ENCODE measurements at regions not wholly inside any gene's neighbourhood (a gene's known extent, or its start where the extent isn't known, plus 50 kb on each side); places are given as distances from the start of the nearest gene placed in this dataset.

DNA sequence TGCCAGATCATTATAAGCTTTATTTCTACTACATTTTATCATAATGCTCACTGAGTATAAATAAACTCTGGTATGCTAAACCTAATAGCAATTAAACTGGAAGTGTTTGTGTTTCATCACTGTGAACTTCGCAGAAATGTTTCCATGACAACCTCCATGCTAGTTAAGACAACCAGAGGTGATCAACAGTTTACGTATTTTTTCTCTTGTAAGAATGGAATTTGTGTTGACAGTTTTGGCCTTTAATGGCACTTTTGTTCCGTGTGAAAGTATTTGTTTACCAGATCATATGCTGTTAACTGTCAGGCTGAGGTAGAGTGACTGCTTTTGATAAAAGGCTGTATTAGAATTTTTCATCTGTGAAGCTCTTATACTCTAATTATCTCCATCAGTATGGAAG lies 212.1 kb upstream of the PPP1R3A start:
- no peak for DNase-seq (ENCODE audit: low read depth in 1 of 2, low spot score in 1 of 2)

DNA sequence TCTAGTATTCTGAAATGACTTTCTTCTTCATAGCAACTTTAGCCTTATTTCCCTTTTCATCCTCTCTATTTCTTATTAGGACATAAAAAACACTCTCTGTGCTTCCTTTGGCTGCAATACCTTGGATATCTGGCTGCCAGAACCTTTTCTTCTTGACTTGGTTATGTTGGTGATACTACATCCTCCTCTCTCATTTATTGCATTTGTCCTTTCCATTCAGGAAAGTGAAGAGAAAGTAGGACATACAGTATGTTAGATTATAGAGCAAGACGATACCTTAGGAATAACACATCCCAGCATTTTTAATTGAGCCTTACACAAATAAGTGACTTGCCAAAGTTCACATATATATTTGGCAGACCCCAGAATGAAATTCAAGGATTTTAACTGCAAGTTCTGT lies 210.1 kb upstream of the PPP1R3A start:
- no peak for DNase-seq (ENCODE audit: low read depth in 1 of 2, low spot score in 1 of 2)

DNA sequence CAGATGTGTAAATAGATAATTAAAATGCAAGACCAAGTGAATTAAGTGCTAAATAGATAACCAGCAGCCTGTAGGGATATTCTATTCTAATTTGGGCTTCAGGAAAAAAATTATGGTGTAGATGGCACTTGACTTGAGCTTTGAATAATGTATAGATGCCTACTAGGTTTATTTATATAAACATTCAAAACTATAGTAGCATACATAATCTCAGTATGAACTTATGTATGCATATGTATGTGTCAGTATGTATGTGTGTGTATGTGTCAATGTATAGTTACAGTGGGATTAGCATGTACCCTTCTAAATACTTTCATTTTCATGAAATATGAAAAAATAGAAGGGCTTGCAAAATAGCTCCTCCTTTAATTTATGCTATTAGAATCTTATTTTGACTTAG lies 207.3 kb upstream of the PPP1R3A start:
- no peak for DNase-seq (ENCODE audit: low read depth in 1 of 2, low spot score in 1 of 2)

DNA sequence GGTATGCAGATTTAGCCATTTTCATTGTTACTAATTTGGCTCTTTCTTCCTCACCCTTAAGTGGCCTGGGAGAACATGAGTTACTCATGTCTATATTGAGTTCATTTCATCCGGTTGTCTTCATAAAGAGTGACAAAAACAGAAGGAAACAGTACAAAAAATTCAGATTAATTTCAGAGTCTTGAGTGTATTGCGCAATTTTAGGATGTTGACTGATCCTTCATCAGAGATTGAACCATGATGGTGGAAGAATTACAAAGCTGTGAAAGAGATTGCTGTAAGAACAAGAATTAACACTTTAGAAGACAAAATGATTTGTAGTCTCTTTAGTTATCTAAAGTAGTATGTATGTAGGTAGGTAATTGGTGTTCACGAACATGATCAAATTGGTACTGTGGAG lies 194.0 kb upstream of the PPP1R3A start:
- no peak for DNase-seq (ENCODE audit: low read depth in 1 of 2, low spot score in 1 of 2)

DNA sequence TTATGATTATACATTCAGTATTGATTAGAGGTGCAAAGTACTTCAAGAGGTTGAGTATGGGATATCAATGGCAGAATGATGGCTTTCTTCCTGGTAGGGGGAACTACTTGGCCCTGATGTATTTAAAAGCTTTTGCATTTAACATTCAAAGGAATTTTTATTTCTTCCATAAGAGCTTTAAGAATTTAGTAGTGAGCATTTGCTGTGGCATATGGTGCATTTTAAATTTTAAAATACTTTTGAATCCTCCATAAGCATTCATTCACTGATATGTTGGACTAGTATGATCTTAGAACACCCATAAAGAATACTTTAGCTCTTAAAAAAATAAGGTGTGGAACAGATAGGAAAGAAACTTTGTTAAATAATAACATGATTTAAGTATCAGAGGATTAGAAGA lies 191.9 kb upstream of the PPP1R3A start:
- no peak for DNase-seq (ENCODE audit: low read depth in 1 of 2, low spot score in 1 of 2)

DNA sequence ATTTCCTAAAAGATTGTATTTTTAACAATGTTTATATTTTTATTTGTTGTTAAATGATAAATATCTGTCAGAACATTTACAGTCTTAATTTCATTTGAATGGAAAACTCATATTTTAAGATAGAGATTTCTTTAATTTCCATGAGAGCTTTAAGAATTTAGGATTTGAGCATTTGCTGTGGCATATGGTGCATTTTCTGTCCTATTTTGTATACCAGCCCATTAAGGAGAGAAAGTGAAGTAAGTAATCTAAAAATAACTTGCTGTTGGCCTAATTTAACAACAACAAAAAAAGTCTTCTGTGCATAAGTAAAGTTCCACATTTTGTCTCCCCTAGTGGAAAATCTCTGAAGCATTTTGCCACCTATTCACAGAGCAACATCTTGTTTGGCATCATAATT lies 190.9 kb upstream of the PPP1R3A start:
- DNase-seq (ENCODE audit: low read depth in 1 of 2, low spot score in 1 of 2) = no peak

DNA sequence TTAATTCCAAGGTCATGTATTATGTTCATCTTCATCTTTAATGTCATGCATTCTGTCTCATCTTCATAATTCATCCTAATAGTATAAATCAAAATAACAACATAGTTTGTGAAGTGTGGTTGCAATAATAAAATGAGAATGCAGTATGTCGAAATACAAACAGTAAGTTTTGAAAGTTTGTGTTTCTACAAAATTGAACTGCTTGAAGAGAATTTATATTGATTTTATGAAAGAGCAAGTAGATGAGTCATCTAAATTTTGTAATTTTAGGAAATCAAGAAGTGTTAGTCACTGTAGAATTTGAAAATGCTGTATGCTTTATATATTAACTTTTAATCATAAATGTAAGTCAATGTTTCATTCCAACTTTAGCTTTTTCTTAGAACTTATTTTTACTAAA lies 190.5 kb upstream of the PPP1R3A start:
- no peak for DNase-seq (ENCODE audit: low read depth in 1 of 2, low spot score in 1 of 2)

DNA sequence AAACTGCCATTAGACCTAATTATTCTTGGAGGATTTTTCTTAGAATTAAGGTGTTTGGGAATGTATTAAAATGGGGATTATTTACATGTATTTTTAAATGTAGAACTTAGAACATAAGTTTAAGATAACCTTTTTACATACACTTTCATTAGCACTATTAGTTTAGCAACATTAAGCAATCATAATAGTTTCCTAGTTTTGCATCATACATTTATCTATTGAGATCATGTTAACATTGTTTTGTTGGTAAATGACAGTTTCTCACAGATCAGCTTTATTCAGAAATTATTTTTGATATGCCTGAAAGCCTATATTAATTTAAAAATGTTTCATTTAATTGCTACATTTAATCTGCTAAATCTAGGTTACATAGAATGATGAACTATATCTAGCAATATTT lies 189.7 kb upstream of the PPP1R3A start:
- no peak for DNase-seq (ENCODE audit: low read depth in 1 of 2, low spot score in 1 of 2)

DNA sequence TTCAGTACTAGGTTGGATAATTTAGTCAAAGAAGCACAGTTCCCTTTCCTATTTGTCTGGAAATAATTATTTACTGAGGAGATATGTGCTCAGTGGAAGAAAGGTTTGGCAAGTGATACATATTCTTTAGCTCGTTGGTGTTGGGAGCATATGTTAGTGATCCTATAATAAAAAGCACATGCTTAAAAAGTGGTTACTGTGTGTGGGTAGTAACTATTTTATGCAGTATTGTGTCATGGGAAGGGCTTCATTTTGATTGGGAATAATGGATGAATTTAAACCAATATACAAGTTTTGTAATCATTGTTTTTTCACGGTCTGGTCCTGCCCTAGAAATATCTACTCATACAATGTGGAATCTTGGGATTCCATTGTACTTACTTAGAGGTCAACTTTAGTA lies 188.7 kb upstream of the PPP1R3A start:
- DNase-seq (ENCODE audit: low read depth in 1 of 2, low spot score in 1 of 2) = no peak

DNA sequence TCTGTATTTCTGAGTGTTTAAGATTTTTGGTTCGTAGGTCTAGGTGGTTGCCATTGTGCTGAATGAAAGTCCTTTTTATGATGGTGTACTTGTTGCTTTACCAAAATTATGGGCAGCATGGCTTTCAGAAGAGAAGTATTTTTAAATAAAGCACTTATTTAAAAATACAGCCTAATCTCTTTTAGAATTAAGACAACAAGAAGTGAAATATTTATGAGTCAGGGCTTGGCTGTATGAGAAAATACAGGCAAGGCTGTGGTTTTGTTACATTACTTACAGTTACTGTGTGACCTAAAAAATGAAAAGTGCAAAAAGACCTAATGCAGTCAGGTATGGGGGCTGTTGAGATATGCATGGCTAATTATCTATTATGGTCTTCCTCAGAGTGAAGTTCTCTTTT lies 185.2 kb upstream of the PPP1R3A start:
- no peak for DNase-seq (ENCODE audit: low read depth in 1 of 2, low spot score in 1 of 2)

DNA sequence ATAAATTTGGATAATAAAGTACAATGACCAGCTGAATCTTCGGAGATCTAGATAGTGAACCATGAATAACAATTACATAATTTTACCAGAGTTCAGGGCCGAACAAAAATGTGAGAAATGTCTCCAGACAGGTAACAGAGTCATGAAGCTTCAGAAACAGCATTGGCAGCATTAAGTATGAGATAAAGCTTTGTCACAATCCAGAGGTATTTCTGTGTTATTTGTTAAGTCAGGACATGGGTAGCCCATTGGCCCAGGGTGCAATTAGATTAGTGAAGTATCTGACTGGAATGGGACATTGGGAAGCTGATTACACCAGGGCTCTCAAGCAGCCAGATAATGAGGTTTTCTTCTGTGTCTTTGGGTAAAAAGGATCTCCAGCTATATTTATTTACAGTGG lies 184.2 kb upstream of the PPP1R3A start:
- DNase-seq (ENCODE audit: low read depth in 1 of 2, low spot score in 1 of 2) = no peak

DNA sequence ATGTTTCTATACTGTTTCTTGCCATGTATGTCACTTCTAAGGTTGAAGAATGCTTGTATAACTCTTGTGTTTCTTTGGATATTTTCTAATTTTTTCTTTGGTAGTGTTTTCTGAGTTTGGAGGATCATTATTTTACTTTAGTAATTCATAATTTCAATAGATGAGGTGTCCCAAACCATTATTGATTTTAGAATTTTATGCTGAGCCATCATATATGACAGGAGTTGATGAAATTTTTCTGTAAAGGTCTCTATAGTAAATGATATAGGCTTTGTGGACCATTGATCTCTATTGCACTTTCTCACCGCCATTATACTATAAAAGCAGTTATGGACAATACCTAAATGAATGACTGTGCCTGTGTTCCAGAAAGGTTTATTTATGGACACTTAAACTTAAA lies 183.3 kb upstream of the PPP1R3A start:
- DNase-seq (ENCODE audit: low read depth in 1 of 2, low spot score in 1 of 2) = no peak

DNA sequence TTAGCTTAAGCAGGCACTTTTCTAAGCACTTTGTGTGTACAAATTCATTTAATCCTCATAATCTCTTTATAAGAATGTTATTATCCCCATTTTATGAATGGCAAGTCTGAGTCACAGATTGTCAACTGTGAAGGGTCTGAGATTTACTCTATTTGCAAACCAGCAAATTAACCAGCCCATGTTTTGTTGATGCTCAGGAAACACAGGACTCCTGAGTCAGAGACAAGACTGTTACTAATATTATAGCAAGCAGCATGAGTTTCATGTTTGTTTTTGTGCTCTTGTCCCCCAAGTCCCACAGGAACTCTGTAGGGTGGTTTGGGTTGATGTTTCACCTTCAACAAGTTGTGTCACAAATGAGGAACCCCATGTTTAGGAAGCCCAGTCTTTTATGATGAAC lies 182.0 kb upstream of the PPP1R3A start:
- DNase-seq (ENCODE audit: low read depth in 1 of 2, low spot score in 1 of 2) = no peak

DNA sequence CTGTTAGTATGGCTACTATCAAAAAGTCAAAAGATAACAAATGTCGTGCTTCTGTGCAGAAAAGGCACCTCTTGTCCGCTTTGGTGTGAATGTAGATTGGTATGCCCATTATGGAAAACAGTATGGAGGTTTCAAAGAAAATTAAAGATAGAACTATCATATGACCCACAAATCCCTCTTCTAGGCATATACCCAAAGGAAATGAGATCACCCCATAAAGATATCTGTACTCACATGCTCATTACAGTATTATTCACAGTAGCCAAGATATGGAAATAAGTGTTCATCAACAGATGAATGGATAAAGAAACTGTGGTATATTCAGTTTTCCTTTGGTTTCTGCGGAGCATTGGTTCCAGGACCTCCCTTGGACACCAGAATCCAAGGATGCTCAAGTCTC lies 180.5 kb upstream of the PPP1R3A start:
- DNase-seq (ENCODE audit: low read depth in 1 of 2, low spot score in 1 of 2) = no peak

DNA sequence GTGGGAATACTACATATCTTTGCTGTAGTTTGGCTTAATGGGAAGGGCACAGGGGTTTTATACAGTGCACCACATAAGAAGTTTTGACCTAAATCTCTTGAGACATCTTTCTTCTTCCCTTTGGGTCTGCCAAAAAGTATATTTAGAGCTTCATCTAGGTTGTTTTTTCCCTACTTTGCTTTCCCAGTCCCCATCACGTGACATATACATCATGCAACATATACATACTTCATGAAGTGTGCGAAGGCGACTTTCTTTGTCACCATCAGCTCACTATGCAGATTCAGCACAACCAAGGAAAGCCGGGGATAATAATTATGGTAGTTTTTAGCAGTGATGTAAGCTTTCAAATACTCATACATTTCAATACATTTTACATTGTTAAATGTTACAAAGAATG lies 177.1 kb upstream of the PPP1R3A start:
- DNase-seq (ENCODE audit: low read depth in 1 of 2, low spot score in 1 of 2) = no peak

DNA sequence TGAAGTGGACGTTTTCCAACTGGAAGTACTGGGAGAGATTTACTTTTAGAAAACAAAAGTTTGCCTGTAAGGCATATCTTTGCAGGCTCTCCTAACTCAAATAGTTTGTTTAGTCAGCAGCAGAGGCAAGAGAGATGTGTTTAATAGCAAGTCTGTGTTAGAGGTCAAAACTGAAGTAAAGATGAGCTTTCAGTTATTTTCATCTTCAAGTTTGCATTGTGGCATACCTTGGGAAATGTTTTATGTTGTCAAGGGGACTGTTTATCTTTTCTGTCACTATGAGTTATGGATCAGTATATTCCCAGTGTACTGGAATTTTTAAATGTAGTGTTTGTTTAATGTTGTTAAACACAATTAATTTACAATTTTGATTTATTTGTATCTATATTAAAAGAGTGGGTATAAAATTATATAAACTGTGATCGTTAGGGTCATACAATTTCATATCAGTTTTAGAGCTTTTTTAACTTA lies 169.7 kb upstream of the PPP1R3A start:
- no peak for DNase-seq (ENCODE audit: low read depth in 1 of 2, low spot score in 1 of 2)

DNA sequence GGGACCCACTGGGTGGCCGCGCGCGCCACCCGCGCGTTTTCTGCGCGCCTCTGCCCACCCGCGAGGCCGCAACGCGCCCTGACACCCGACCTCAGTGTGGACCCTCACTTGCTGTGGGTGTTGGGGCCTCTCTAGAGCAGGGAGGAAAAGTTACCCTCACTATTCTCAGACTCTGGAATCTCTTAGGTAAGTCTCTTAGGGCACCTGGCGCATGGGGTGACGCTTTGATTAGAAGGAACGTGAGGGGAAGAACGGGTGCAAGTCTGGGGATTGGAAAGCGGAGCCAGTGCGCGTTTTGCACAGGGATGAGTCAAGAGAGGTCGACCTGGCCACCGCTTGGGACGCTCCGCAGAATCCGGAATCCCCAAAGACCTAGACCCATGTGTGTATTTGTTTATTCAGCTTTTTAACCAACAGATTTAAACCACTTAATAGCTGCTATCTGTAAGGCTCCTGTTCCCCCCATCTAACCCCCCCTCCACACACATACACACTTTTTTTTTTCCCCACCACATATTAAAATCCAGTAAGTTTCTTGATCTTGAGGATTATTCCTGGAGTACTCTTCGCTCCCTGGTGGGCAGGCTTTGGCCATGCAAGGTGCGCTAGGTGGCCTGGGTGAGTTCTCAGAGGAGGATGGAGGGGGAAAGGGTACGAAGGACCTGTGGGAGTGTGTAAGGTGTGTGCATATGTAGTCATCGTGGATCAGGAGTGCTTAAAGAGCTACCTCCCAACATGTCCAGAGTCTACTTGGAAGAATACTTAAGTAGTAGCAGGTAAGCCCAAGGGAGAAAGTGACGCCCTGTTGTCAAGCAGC lies 169.1 kb upstream of the PPP1R3A start:
- no peak for DNase-seq (ENCODE audit: low read depth in 1 of 2, low spot score in 1 of 2)

DNA sequence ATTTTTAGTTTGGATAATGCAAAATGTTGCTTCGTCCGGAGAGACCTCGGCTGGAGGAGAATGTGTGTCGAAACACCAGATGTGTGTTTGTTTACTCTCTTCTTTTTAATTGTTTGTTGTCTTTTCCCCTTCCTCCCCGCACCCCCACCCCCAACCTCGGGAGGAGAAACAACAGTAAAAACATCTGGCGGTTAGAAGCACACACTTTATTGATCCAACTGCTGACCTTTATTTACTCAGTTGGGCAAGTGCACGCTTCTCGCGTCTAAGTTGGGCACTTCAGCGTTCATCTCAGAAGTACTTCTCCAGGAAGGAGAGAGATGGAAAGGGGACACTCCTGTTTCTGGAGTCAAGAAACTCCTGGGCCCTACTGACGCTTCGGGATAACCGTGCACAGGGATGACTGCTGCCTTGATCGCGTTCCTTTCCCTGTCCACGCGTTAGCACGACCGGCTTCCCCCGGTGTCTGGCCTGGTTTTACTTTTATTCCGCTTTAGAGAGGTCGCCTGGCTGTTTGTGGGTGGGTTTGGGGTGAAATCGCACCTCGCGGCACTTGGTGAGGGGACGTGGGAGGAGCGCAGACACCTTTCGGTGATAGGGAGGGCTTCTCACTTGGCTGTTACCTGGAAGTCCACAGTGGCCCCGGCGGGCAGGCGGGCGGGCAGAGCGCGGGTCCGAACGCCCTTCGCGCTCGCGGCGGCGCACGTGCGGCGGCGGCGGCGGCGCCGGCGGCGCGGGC lies 168.3 kb upstream of the PPP1R3A start:
- no peak for DNase-seq (ENCODE audit: low read depth in 1 of 2, low spot score in 1 of 2)

DNA sequence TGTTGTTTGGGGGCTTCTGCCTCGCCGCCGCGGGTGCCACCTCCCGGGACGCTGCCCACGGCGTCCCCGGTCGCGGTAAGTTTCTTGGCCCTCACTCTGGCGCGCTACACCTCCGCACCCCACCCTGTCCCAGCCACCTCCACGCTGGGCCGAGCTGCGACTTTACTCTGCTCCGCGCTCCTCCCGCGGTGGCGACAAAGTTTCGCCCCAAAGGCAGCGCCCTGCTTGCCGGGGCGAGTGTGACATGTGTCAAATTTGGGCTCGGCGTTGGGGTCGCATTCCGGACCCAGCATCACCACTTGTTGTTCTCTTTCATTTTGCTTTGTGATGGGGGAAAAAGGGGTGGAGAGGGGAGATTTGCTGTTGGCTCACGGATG lies 167.7 kb upstream of the PPP1R3A start:
- no peak for DNase-seq (ENCODE audit: low read depth in 1 of 2, low spot score in 1 of 2)

DNA sequence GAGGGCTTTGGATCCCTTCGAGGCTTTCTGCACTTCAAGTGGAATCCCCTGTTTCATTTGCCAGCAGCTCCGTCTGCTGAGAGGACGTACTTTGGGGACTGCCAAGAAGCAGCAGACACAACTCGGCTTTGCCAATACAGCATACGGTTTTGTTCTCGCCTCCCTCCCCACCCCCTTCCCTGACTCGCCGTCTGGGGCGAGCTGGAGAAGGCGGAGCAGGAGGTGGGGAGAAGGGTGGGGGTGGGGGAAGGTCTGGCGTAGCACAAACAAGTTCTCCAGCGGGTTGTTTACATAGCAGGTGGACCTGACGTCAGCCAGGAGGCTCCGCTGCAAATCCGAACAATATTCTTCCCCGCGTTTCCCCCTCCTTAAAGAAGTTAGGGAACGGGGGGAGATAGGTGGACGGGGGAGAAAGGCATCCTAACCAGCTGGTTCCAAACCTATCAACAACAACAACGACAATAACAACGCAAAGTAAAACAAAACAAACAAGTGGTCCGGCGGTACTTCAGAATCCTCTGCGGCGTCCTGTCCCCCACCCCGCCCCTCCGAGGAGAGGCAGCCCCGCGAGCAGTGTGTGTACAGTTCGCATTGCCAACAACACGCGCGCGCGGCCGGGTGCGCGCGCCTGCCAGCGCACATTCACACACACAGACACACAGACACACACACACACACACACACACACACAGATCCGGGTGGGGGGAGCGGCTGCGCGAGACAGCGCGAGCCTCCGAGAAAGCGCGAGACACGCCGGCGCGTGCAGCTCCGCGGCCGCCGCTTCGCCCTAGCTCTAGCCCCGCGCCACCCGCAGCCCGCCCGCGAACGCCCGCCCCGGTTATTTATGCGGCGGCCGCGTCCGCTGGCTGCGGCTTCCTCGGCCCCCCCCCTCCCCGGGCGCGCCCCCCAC lies 167.0 kb upstream of the PPP1R3A start:
- DNase-seq (ENCODE audit: low read depth in 1 of 2, low spot score in 1 of 2) = no peak

DNA sequence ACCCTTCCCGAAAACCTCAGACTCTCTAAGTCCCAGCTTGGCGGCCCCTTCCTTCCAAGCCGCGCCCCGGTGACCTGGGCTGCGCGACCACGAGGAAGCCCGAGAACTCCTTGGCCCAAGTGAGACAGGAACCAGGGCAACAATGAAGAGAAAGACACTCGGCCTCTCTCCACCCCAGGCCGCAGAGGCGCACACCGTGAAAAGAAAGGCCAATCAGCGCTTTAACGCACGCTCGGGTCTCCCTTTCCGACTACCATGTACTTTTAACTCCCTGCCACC lies 166.4 kb upstream of the PPP1R3A start:
- no peak for DNase-seq (ENCODE audit: low read depth in 1 of 2, low spot score in 1 of 2)
